Liver (tissue), 8 donors: ENCODE measurements at regions not wholly inside any gene's neighbourhood (a gene's known extent, or its start where the extent isn't known, plus 50 kb on each side); places are given as distances from the start of the nearest gene placed in this dataset.

Experiments
- DNase-seq: peaks from one replicate; pipeline ENCODE4 v3.0.0-alpha.2; 2017; ENCODE audit warnings: low spot score
- H3K27ac ChIP-seq, 2 donors: one replicate each; pipeline ENCODE4 v1.7.0; 2013; ENCODE audit warnings: inconsistent platforms in 2 of 2, low read length in 2 of 2, control low read depth in 1 of 2, low read depth in 1 of 2, mild to moderate bottlenecking in 1 of 2
- H3K27me3 ChIP-seq, 4 donors: one replicate each; pipeline versions ENCODE4 v1.6.1 to v1.7.0; 2013; ENCODE audit warnings: low read length in 3 of 4, inconsistent platforms in 1 of 4, mild to moderate bottlenecking in 1 of 4, moderate library complexity in 1 of 4; ENCODE audit not compliant: control insufficient read depth in 4 of 4, insufficient read depth in 4 of 4
- H3K36me3 ChIP-seq, 4 donors: one replicate each; pipeline versions ENCODE4 v1.6.1 to v1.7.0; 2013; ENCODE audit warnings: low read length in 3 of 4, mild to moderate bottlenecking in 3 of 4, low read depth in 1 of 4, moderate library complexity in 1 of 4; ENCODE audit not compliant: control insufficient read depth in 4 of 4, insufficient read depth in 3 of 4
- H3K4me1 ChIP-seq, 4 donors: one replicate each; pipeline versions ENCODE4 v1.6.1 to v1.7.0; 2013; ENCODE audit warnings: low read length in 3 of 4, mild to moderate bottlenecking in 3 of 4, moderate library complexity in 1 of 4; ENCODE audit not compliant: control insufficient read depth in 4 of 4, insufficient read depth in 4 of 4
- H3K4me3 ChIP-seq, 3 donors: one replicate each; pipeline versions ENCODE4 v1.6.1 to v1.7.0; 2013; ENCODE audit warnings: low read length in 3 of 3, control low read depth in 1 of 3, low read depth in 1 of 3, mild to moderate bottlenecking in 1 of 3
- H3K9ac ChIP-seq, 2 donors: one replicate each; pipeline ENCODE4 v1.7.0; 2013; ENCODE audit warnings: low read length in 2 of 2, mild to moderate bottlenecking in 2 of 2, moderate library complexity in 2 of 2, control low read depth in 1 of 2, low read depth in 1 of 2
- H3K9me3 ChIP-seq, 4 donors: one replicate each; pipeline versions ENCODE4 v1.6.1 to v1.7.0; 2013; ENCODE audit warnings: low read length in 3 of 4; ENCODE audit not compliant: control insufficient read depth in 4 of 4
- EGR1 ChIP-seq, 2 donors: IDR thresholded peaks; 2 replicates each; pipeline ENCODE4 v1.6.1; 2016 to 2018; ENCODE audit warnings: antibody characterized with exemption in 2 of 2, low read depth in 2 of 2
- FOXA1 ChIP-seq: IDR thresholded peaks from 2 replicates; pipeline ENCODE4 v1.6.1; 2016; ENCODE audit warnings: antibody characterized with exemption
- HNF4A ChIP-seq, 2 donors: conservative IDR thresholded peaks; 2 replicates each; pipeline ENCODE4 v1.6.1; 2016; ENCODE audit warnings: antibody characterized with exemption in 2 of 2, mild to moderate bottlenecking in 2 of 2
- HNF4G ChIP-seq: IDR thresholded peaks from 2 replicates; pipeline ENCODE4 v1.6.1; 2016; ENCODE audit warnings: antibody characterized with exemption
- JUND ChIP-seq, 2 donors: IDR thresholded peaks; 2 replicates each; pipeline ENCODE4 v1.6.1; 2016; ENCODE audit warnings: antibody characterized with exemption in 2 of 2
- NR2F2 ChIP-seq: IDR thresholded peaks from 2 replicates; pipeline ENCODE4 v1.6.1; 2016; ENCODE audit warnings: antibody characterized with exemption
- RAD21 ChIP-seq, 2 donors: IDR thresholded peaks; 2 replicates each; pipeline ENCODE4 v1.6.1; 2016; ENCODE audit warnings: antibody characterized with exemption in 2 of 2, mild to moderate bottlenecking in 2 of 2
- RXRA ChIP-seq, 2 donors: IDR thresholded peaks; 2 replicates each; pipeline ENCODE4 v1.6.1; 2017 to 2018; ENCODE audit warnings: antibody characterized with exemption in 2 of 2, mild to moderate bottlenecking in 1 of 2
- SP1 ChIP-seq: IDR thresholded peaks from 2 replicates; pipeline ENCODE4 v1.6.1; 2018; ENCODE audit warnings: antibody characterized with exemption, mild to moderate bottlenecking
- TAF1 ChIP-seq: conservative IDR thresholded peaks from 2 replicates; pipeline ENCODE4 v1.6.1; 2016; ENCODE audit warnings: antibody characterized with exemption, mild to moderate bottlenecking
- YY1 ChIP-seq: IDR thresholded peaks from 2 replicates; pipeline ENCODE4 v1.6.1; 2016; ENCODE audit warnings: antibody characterized with exemption, mild to moderate bottlenecking
- WGBS: extraction: QIAGEN DNeasy Blood & Tissue Kit; methylation state at CpG from one replicate; pipeline ENCODE4 v1.1.7; 2013; 5-methylcytosine and 5-hydroxymethylcytosine counted together
- TF ChIP-seq, protein P1 (sequence below): IDR thresholded peaks from 2 replicates; pipeline ENCODE4 v1.6.1; 2016; ENCODE audit warnings: antibody characterized with exemption
- TF ChIP-seq, protein P2 (sequence below): IDR thresholded peaks from 2 replicates; pipeline ENCODE4 v1.6.1; 2016; ENCODE audit warnings: antibody characterized with exemption
- TF ChIP-seq, protein P3 (sequence below): IDR thresholded peaks from 2 replicates; pipeline ENCODE4 v1.6.1; 2016; ENCODE audit warnings: antibody characterized with exemption, mild to moderate bottlenecking
- TF ChIP-seq, protein P4 (sequence below): fragments of 150-350 bp; IDR thresholded peaks from 2 replicates; pipeline ENCODE4 v1.5.1; 2017; ENCODE audit warnings: improper control_type of control experiment, low read depth, low read length; ENCODE audit not compliant: missing input control
- TF ChIP-seq, protein P5 (sequence below): IDR thresholded peaks from 2 replicates; pipeline ENCODE4 v1.6.1; 2016; ENCODE audit warnings: antibody characterized with exemption
- donor health status: healthy.
- donor health status: healthy.
- donor health status: healthy.
- donor health status: healthy.
- donor health status: healthy.

DNA sequence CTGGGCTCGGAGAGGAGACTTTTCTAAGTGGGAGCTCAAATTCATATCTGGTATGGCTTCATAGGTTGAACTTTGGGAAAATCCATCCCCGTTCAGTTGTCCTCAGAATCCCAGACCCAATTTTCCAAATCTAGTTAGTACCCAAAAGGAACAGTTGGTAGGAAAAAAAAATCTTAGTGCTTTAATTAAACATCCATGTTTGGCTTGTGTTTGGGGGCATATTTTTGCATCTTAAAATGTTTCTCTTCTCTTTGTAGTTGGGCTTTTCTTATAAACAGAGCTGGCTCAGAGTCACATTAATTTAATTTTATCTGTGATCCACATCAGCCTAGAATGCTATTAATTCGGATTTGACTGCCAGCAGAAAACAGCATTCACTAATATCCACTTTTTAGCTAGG is 165.9 kb downstream of the BUB3 start:
- Histone ChIP-seq H3K27me3 (peaks cover 0 to 1% (median 0%) of the 10 kb centered on the region in 4 donors), H3K4me1 (no peaks in the 10 kb centered on the region), H3K27ac (no peak overlapping the region), H3K36me3 (no peaks in the 10 kb centered on the region), H3K9ac (no peak overlapping the region), H3K4me3 (no peak overlapping the region), H3K9me3 (no peaks in the 10 kb centered on the region)
- 69% methylated on average over 3 of the region's 3 CpGs for WGBS
- TF ChIP-seq, protein P1, sequence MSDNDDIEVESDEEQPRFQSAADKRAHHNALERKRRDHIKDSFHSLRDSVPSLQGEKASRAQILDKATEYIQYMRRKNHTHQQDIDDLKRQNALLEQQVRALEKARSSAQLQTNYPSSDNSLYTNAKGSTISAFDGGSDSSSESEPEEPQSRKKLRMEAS, result no peak
- no peak for TF ChIP-seq RAD21 (IDR thresholded peaks at IDR 0.05)
- no peak for TF ChIP-seq EGR1 (IDR thresholded peaks at IDR 0.05; ENCODE audit: low read depth in 2 of 2)
- no peak for TF ChIP-seq YY1
- TF ChIP-seq TAF1, result no peak
- TF ChIP-seq, protein P2, sequence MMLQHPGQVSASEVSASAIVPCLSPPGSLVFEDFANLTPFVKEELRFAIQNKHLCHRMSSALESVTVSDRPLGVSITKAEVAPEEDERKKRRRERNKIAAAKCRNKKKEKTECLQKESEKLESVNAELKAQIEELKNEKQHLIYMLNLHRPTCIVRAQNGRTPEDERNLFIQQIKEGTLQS, result no peak
- no peak for TF ChIP-seq HNF4G
- no peak for TF ChIP-seq NR2F2
- TF ChIP-seq JUND (IDR thresholded peaks at IDR 0.05), result no peak
- TF ChIP-seq, protein P3, sequence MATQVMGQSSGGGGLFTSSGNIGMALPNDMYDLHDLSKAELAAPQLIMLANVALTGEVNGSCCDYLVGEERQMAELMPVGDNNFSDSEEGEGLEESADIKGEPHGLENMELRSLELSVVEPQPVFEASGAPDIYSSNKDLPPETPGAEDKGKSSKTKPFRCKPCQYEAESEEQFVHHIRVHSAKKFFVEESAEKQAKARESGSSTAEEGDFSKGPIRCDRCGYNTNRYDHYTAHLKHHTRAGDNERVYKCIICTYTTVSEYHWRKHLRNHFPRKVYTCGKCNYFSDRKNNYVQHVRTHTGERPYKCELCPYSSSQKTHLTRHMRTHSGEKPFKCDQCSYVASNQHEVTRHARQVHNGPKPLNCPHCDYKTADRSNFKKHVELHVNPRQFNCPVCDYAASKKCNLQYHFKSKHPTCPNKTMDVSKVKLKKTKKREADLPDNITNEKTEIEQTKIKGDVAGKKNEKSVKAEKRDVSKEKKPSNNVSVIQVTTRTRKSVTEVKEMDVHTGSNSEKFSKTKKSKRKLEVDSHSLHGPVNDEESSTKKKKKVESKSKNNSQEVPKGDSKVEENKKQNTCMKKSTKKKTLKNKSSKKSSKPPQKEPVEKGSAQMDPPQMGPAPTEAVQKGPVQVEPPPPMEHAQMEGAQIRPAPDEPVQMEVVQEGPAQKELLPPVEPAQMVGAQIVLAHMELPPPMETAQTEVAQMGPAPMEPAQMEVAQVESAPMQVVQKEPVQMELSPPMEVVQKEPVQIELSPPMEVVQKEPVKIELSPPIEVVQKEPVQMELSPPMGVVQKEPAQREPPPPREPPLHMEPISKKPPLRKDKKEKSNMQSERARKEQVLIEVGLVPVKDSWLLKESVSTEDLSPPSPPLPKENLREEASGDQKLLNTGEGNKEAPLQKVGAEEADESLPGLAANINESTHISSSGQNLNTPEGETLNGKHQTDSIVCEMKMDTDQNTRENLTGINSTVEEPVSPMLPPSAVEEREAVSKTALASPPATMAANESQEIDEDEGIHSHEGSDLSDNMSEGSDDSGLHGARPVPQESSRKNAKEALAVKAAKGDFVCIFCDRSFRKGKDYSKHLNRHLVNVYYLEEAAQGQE, result no peak
- no peak for TF ChIP-seq SP1
- TF ChIP-seq, protein P4, sequence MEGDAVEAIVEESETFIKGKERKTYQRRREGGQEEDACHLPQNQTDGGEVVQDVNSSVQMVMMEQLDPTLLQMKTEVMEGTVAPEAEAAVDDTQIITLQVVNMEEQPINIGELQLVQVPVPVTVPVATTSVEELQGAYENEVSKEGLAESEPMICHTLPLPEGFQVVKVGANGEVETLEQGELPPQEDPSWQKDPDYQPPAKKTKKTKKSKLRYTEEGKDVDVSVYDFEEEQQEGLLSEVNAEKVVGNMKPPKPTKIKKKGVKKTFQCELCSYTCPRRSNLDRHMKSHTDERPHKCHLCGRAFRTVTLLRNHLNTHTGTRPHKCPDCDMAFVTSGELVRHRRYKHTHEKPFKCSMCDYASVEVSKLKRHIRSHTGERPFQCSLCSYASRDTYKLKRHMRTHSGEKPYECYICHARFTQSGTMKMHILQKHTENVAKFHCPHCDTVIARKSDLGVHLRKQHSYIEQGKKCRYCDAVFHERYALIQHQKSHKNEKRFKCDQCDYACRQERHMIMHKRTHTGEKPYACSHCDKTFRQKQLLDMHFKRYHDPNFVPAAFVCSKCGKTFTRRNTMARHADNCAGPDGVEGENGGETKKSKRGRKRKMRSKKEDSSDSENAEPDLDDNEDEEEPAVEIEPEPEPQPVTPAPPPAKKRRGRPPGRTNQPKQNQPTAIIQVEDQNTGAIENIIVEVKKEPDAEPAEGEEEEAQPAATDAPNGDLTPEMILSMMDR, result no peak
- TF ChIP-seq FOXA1, result no peak
- TF ChIP-seq HNF4A (conservative IDR thresholded peaks at IDR 0.05), result no peak
- TF ChIP-seq, protein P5, sequence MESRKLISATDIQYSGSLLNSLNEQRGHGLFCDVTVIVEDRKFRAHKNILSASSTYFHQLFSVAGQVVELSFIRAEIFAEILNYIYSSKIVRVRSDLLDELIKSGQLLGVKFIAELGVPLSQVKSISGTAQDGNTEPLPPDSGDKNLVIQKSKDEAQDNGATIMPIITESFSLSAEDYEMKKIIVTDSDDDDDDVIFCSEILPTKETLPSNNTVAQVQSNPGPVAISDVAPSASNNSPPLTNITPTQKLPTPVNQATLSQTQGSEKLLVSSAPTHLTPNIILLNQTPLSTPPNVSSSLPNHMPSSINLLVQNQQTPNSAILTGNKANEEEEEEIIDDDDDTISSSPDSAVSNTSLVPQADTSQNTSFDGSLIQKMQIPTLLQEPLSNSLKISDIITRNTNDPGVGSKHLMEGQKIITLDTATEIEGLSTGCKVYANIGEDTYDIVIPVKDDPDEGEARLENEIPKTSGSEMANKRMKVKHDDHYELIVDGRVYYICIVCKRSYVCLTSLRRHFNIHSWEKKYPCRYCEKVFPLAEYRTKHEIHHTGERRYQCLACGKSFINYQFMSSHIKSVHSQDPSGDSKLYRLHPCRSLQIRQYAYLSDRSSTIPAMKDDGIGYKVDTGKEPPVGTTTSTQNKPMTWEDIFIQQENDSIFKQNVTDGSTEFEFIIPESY, result no peak
- no peak for TF ChIP-seq RXRA (IDR thresholded peaks at IDR 0.05)
- DNase-seq, result no peak

DNA sequence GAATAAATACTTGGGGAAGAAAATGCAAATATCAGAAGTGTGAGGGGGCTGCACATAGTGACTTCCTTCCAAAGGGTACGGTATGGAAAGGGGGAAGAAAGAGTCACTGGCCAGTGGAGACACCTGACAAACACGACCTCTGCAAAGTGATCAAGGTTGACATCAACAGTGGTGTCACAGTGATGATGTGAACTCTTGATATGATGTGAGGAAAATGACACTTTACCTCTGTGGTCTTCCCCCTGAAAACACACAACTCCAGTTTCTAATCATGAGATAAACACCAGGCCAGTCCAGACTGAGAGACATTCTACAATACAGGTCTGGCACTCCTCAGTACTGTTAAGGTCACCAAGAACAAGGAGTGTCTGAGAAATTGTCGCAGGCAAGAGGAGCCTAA is 169.7 kb downstream of the BUB3 start:
- no peaks in the 10 kb centered on the region for H3K36me3 ChIP-seq
- H3K9me3 ChIP-seq, result no peaks in the 10 kb centered on the region
- TF ChIP-seq, protein P4, result no peak
- TF ChIP-seq FOXA1 (no peak), RXRA (IDR thresholded peaks at IDR 0.05) (no peak)
- H3K27ac ChIP-seq, result no peak overlapping the region
- H3K4me3 ChIP-seq, result no peak overlapping the region
- peaks cover 0 to 3% (median 0%) of the 10 kb centered on the region in 4 donors for H3K27me3 ChIP-seq
- H3K9ac ChIP-seq, result no peak overlapping the region
- H3K4me1 ChIP-seq, result no peaks in the 10 kb centered on the region
- 78% methylated on average over 3 of the region's 3 CpGs for WGBS
- DNase-seq, result no peak
